ENCODE measurements at regions not wholly inside any gene's neighbourhood (a gene's known extent, or its start where the extent isn't known, plus 50 kb on each side); places are given as distances from the start of the nearest gene placed in this dataset.

DNA sequence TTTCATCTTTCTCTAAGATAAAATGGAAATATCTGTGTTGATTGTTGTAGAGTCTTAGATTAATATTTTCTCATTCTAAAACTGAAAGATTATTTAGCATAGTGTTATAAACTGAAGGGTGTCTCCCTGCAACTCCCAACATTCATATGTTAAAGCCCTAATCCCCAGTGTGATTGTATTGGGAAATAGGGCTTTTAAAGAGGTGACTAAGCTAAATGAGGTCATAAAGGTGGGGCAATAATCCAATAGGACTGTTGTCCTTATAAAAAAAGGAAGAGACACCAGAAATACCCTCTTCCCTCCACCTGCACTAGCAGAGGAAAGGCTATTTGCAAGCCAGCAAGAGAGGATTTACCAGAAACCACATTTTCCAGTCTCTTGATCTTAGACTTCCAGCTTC lies 1626.4 kb downstream of the C4orf33 start:
- no peak for TF ChIP-seq EZH2 (IDR thresholded peaks at IDR 0.05; ENCODE audit: low read length, missing control alignments)
- TF ChIP-seq, protein P1, sequence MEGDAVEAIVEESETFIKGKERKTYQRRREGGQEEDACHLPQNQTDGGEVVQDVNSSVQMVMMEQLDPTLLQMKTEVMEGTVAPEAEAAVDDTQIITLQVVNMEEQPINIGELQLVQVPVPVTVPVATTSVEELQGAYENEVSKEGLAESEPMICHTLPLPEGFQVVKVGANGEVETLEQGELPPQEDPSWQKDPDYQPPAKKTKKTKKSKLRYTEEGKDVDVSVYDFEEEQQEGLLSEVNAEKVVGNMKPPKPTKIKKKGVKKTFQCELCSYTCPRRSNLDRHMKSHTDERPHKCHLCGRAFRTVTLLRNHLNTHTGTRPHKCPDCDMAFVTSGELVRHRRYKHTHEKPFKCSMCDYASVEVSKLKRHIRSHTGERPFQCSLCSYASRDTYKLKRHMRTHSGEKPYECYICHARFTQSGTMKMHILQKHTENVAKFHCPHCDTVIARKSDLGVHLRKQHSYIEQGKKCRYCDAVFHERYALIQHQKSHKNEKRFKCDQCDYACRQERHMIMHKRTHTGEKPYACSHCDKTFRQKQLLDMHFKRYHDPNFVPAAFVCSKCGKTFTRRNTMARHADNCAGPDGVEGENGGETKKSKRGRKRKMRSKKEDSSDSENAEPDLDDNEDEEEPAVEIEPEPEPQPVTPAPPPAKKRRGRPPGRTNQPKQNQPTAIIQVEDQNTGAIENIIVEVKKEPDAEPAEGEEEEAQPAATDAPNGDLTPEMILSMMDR (conservative IDR thresholded peaks at IDR 0.05 in 1 of 2, IDR thresholded peaks at IDR 0.05 in 1 of 2; ENCODE audit: low read depth in 1 of 2, low read length in 2 of 2): no peak

All from fibroblast of lung (primary cell).